ENCODE measurements at regions not wholly inside any gene's neighbourhood (a gene's known extent, or its start where the extent isn't known, plus 50 kb on each side); places are given as distances from the start of the nearest gene placed in this dataset.
"Not testable (repeated sequence)": the region's sequence is repeated elsewhere in the genome, so short reads cannot be mapped to it uniquely, and the experiment has no call there.

- no peak for DNase-seq (ENCODE audit: low read depth)
Observed at GRCh38 chr12:13562915-13563742, 366.6 kb downstream of the EMP1 start.

GRCh38 chr12:13561923-13562322, 365.4 kb downstream of the EMP1 start:
- DNase-seq (ENCODE audit: low read depth) = no peak

GRCh38 chr12:13559318-13559978, 362.9 kb downstream of the EMP1 start:
- DNase-seq (ENCODE audit: low read depth) = no peak

DNA sequence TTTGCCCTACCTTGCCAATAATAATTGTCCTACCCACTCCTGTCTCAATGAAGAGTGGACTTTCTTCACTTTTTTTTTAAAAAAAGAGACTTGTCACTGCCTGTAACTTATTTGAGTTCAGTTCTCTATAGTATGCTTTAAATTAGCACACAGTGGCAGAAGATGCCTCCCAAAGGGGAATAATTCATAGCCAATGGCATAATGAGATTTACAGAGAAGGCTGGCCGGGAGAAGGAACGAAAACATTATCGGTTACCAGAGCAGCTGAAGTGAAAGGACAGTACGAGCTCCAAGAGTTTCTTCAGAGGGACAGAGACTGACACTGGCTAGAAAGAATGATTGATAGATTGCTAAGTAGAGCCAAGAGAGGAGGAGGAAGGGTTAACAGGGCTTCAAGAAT, 356.3 kb downstream of the EMP1 start:
- DNase-seq (ENCODE audit: low read depth) = no peak

GRCh38 chr12:13547283-13547682, 350.8 kb downstream of the EMP1 start:
- DNase-seq (ENCODE audit: low read depth) = no peak

DNA sequence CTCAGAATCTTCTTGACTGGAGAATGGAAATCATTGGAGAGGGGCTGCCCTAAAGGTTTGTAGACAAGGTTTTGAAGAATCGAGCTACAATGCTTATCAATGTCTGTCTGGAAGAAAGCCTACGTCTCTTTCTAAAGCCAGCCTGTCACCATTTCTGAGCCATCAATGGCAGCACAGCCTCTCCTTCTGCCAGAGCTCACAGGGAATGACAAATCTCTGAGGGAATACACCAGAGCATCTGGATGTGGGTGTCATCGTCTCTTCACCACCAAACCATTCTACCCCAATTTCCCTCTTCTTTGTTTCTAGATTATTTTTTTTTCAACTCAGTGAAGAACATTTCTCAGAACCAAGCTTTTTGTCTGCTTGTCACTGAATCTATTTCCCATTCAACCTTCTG, 349.7 kb downstream of the EMP1 start:
- no peak for DNase-seq (ENCODE audit: low read depth)

GRCh38 chr12:13539051-13539450, 342.5 kb downstream of the EMP1 start:
- DNase-seq (ENCODE audit: low read depth) = no peak

GRCh38 chr12:13538136-13538535, 341.6 kb downstream of the EMP1 start:
- no peak for DNase-seq (ENCODE audit: low read depth)

- DNase-seq (ENCODE audit: low read depth) = no peak
Observed at GRCh38 chr12:13537623-13538022, 341.1 kb downstream of the EMP1 start.

GRCh38 chr12:13536219-13536910, 339.8 kb downstream of the EMP1 start:
- no peak for DNase-seq (ENCODE audit: low read depth)

DNA sequence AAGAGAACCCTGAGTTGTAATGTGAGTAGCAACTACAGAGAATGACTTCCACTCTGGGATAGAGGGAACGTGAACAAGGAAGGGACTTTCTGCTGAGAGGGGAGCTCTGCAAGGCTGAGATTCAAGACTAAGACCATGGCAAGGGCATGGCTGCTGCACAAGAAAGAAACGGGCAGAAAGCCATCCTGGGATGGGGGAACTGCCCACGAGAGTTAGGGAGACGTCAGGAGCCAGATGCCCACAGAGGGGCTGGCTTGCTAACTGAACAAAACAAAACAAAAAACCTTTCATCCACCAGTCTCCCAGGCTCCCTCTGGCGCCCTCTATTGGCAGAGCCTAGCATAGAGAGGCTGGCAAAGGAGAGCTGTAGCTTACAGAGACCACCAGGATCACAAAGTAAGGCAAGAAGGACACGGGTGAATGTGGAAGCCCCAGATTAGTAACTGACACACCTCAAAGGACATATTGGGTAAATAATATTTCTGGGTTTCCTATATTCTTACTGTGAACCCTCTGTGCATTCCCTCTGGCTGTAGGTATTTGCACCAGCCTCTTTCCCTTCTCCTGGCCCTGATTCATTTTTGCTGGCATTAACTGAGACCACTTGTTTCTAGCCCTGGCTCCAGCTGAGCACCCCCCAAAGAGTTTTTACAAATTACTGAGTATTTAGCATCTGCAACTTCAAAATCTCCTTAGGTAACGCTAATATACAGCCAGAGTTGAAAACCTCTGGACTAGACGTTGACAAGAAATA, 338.3 kb downstream of the EMP1 start:
- DNase-seq (ENCODE audit: low read depth) = no peak

- no peak for DNase-seq (ENCODE audit: low read depth)
Observed at GRCh38 chr12:13534242-13534641, 337.7 kb downstream of the EMP1 start.

DNA sequence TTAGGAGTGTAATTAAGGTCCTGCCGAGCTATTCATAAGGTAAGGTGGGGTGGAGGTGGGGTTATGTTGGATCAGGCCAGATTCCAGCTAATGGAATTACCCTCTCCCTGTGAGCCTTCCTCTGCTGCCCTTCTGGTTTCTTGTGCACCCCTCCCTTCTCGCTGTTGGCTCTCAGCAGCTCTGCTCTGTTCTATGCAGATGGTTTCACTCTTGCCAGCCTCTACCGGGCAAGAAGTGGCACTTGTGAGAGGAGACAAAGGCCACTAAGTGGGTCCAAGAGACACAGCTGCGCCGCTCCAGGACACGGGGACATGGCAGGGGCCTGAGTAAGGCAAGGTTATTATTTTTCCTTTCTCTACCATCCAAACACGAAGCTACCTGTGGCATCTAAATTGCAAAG, 334.4 kb downstream of the EMP1 start:
- DNase-seq (ENCODE audit: low read depth) = no peak

GRCh38 chr12:13526185-13526921, 329.8 kb downstream of the EMP1 start:
- DNase-seq (ENCODE audit: low read depth) = not testable (repeated sequence)

DNA sequence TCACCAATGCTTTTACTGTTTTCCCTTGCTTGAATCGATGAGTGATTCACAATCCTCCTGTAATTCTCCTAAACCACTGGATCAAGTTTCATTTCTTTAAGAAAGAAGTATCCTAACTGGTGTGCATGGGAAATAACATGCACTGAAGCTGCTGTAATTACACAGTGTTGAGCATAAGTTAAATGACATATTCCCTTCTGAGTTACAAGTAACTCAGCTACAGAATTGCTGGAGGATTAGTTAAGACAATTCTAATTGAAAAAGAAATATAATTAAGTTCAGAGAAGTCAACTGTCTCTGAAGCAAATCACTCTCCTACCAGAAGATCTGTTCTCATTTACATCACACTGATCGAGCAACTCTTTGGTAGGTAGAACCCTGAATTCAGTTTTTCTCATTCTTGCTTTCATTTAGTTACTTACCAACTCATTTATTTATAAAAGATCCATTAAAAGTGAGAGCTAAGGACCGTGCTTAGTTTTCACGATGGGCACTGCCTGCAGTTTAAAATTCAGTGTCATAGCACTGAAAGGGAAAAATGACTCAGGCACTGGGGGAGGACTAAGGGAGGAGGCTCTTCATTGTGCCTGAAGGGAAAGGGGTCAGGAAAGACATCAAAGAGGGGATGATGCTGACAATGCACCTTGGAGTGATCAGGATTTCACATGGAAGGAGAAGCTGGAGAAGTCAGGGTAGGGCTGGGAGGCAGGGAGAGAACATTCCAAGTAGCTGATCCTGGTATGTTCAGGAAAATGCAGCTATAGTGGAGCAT, 327.2 kb downstream of the EMP1 start:
- no peak for DNase-seq (ENCODE audit: low read depth)

DNA sequence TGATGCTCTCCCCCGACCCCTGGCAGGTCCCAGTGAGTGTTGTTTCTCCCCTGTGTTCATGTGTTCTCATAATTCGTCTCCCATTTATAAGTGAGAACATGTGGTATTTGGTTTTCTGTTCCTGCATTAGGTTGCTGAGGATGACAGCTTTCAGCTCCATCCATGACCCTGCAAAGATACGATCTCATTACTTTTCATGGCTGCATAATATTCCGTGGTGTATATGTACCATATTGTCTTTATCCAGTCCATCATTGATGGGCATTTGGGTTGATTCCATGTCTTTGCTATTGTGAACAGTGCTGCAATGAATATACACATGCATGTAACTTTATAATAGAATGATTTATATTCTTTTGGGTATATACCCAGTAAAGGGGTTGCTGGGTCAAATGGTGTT, 321.5 kb downstream of the EMP1 start:
- DNase-seq (ENCODE audit: low read depth) = not testable (repeated sequence)

DNA sequence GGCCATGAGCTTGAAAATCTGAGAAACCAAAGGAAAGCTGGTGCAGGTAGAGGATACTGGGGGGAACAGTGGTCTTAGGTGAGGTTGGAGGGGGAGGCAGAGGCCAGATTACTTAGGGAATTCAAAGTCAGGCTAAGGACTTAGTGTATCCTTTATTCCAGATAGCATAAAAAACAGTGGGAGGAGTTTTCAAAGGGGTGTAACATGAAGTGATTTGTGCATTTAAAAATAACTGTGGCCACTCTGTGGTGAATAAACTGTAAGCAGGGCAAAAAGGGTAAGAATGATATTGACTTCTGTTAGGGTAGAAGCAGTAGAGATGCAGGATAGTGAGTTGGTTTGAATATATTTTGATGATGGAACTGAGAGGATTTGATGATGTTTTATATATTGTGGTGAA, 313.2 kb downstream of the EMP1 start:
- DNase-seq (ENCODE audit: low read depth) = no peak

GRCh38 chr12:13505636-13506035, 309.1 kb downstream of the EMP1 start:
- no peak for DNase-seq (ENCODE audit: low read depth)

DNA sequence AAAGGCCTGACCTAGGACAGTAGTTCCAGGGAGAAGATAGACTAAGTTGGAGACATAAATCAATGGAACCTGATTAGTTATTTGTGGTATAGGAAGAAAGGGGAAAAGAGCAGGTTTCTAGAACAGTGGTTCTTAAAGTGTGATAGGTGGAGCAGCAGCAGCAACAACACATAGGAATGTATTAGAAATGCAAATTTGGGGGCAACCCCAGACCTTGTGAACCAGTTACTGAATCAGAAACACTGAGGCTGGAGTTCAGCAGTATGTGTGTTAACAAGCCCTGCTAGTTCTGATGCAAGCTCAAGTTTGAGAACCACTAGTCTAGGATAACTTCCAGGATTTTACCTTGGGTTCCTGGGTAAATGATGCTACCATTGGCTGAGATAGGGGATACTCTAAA, 308.7 kb downstream of the EMP1 start:
- no peak for DNase-seq (ENCODE audit: low read depth)

- DNase-seq (ENCODE audit: low read depth) = no peak
Observed at GRCh38 chr12:13504736-13505135, 308.2 kb downstream of the EMP1 start.

DNA sequence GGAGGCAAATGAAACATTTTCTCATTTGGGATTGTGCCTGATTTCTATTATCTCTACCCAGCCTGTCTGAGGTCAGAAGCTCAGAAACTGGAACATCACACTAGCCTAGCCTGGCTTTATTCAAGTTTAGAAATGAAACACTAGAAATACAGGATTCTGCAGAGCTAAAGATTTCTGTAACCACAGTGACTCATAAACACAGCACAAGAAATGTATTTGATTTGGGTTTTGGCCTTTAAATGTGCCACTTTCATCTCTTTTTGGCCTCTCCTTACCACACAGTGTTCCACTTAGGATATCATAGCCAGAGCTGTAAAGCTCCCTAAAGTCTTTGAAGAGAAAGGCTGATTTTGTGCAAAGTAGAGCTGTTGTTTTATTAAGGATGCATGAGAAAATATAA, 307.5 kb downstream of the EMP1 start:
- DNase-seq (ENCODE audit: low read depth) = no peak
